ENCODE measurements at regions not wholly inside any gene's neighbourhood (a gene's known extent, or its start where the extent isn't known, plus 50 kb on each side); places are given as distances from the start of the nearest gene placed in this dataset.
A peak's percentile ranks its signal among the peaks of the same experiment; 100 is the strongest.

DNA sequence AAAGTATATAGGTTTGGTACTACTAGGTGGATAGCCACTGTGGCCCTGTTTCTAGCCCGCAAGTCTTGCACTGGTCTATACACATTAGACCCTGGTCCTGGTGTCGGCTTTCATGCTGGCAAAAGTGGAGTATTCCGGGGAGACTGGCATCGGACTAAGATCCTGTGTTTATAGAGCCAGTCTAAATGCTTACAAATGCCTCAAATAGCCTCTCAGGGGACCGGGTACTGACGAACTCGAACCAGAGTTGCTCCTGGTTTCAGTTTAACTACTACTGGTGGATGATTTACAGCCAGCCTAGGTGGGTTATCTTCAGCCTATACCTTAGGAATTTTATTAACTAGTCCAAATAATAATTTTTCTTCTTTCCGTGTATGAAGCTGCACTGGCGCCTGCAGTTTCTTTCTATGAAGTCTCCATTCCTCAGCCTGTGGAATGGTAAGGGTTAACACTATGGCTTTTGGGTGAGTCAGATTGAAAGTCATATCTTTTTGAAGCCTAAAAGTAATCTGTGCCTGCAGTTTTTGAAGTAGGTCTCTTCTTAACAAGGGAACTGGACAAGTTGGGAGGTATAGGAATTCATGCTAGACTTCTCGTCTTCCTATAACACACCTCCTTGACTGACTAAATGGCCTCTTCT, 51.3 kb downstream of the OR10H4 start:
- DNase-seq = no peak

DNA sequence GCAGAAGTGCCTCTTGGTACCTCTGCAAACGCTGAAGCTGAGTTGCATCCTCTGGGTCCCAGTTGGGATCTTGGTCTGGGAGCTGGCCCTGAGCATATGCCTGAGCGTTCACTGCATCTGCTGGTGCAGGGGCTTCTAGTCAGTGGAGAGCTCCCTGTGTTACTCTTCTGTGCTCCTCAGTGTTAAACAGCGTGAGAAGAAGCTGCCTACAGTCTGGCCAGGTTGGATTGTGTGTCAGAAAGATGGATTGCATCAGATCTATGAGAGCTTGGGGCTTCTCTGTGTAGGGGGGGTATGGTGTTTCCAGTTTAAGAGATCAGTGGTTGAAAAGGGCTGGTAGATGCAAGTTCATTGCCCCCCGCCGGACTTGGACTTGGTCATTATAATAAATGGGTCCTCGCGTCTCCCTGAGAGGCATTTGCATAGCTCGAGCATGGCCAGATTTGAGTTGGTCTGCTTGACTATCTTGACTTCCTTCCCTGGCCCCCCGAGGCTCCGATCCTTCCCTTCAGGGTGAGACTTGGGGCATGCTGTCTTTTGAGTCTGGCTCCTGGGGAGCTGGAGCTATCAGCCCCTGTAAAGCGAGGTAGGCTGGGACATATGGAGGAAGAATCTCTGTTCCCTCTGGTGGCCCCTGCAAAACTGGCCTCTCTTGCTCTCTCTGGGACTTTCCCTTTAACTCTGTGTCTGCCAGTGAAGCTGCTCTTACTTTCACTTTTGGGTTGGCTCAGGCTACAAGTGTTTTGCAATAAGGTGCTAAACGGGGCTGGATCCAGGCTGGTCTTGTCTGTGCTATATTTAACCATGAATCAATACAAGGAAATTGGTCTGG, 52.9 kb downstream of the OR10H4 start:
- peak; percentile 63 for DNase-seq

DNA sequence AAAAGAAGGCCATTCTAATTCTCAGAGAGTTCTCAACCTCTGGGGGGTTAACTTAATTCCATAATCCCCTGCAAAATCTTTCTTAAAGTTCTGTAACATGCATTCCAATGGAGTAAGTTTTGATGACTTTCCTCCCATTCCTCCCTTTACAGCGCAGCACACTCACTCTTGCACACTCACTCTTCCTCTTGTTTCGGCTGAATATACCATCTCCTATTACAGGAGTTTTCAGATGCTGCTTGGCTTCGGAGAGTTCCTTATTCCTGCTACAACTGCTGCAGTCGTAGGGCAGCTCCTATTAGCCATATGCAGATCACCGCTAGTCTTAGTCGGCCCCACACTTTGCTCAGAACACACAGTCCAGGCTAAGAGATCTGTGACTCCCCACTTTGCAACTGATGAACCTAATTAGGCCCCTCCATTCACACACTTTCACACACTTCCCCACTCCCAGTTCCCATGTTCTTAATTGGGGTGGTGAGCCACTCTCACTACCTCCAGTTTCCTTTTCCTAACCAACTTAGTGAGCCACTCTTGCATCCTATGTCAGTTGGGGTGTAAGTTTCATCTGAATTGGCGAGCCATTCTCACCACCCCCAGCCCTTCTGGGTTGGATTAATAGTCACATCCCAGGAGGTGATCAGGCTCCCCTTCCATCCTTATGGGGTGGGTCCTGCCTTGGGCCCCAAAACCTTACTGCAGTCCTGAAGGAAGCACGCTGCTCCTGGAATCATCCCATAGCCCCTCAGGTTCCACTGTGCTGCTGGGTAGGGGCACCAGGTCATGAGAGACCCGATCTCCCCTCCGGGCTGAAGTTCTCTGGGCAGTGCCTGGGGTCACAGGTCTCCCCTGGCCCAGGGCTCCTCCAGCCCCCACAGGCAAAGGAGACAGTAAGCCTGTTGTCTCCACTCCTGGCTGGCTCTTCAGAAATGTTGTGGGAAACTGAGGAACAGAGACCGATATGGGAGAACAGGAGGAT, 53.9 kb downstream of the OR10H4 start:
- DNase-seq = peak; percentile 35

DNA sequence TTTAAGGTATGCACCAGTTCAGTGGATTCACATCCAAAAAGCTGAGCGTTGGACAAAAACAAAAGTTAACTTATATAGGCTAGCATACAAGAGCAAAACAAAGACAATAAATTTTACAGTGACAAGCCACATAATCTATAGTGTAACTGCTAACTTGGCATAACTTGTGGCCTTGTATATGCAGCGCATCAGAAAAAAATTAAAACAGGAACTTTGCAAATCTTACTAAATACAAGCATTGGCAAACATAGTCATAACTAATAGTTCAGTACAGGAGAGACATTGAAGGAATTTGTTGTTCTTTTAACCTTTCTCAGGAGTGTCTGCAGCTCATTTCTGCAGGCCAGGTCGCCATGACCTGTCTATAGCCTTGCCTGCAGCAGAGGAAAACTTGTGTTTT, 54.6 kb downstream of the OR10H4 start:
- DNase-seq = no peak

DNA sequence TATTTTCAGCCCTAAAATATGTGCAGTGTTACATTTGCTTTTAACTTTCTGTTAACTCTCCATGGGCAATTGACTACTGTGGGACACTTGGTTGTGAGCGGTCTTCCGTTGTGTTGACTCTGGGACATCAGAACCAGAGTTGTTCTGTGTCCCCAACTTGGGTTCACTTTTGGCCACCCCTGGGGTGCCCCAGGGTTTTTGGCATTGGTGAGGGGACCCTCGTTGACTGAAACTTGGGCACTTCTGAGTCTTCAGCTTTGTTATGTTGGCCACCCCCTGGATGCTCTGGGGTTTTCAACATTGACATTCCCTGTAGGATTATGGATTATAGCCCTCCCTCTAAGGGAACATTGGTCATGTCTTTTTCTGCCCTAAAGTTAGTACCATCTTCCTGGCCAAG, 57.1 kb downstream of the OR10H4 start:
- DNase-seq = no peak

DNA sequence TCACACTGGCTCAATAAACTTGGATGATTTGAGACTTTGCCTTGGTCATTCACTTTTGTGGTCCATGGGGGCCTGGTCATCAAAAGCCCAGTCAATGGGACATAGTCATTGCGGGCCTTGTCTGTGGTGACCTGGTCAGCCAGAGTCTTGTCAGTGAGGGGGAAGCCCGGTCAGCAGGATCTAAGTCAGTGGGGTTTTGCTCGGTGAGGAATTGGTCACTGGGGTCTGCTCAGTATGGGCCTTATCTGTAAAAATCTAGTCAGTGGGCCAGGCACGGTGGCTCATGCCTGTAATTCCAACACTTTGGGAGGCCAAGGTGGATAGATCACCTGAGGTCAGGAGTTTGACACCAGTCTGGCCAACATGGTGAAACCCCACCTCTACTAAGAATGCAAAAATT, 63.7 kb upstream of the TPM4 start:
- DNase-seq = no peak

DNA sequence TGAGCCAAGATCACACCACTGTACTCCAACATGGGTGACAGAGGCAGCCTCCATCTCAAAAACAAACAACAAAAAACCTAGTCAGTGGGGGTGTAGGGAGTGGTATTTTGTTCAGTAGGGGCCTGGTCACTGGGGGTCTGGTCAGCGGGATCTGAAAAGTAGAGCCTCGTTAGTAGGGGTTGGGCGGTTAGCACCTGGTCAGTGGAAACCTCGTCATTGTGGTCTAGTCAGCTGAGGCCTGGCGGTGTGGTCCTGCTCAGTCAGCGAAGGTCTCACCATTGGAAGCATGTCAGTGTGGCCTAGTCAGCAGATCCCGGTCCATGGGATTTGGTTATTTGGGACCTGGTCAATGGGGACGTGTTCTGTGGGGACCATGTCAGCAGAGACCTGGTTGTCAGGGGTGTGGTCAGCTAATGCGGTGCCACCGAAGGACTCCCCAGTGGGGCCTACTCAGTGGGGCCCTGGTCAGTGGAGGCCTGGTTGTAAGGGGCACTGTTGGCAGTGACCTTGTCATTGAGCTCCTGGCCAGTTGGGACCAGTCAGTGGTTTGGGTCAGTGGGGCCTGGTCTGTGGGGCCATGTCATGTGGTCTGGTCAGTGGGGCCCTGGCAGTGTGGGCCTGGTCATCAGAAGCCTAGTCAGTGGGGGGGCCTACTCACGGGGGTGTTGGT, 63.0 kb upstream of the TPM4 start:
- peak; percentile 40 for DNase-seq

DNA sequence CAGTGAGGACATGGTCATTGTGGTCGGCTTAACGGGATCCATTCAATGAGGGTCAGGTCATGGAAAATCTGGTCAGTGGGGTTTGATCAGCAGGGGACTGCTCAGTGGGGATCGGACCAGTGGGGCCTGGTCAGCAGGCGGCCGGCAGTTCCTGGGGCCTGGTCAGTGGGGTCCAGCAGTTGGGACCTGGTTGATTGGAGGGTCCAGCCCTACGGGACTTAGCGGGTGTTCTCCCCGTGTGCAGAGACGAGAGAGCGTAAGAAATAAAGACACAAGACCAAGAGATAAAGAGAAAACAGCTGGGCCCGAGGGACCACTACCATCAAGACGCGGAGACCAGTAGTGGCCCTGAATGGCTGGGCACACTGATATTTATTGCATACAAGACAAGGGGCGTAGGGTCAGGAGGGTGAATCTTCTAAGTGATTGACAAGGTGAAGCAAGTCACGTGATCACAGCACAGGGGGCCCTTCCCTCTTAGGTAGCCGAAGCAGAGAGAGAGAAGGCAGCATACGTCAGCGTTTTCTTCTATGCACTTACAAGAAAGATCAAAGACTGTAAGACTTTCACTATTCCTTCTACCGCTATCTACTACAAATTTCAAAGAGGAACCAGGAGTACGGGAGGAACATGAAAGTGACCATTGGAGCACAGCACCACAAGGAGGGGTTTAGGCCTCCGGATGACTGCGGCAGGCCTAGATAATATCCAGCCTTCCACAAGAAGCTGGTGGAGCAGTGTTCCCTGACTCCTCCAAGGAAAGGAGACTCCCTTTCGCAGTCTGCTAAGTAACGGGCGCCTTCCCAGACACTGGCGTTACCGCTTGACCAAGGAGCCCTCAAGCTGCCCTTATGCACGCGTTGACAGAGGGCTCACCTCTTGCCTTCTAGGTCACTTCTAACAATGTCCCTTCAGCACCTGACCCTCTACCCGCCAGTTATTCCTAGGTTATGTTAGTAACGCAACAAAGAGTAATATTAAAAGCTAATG, 62.1 kb upstream of the TPM4 start:
- peak; percentile 26 for DNase-seq

DNA sequence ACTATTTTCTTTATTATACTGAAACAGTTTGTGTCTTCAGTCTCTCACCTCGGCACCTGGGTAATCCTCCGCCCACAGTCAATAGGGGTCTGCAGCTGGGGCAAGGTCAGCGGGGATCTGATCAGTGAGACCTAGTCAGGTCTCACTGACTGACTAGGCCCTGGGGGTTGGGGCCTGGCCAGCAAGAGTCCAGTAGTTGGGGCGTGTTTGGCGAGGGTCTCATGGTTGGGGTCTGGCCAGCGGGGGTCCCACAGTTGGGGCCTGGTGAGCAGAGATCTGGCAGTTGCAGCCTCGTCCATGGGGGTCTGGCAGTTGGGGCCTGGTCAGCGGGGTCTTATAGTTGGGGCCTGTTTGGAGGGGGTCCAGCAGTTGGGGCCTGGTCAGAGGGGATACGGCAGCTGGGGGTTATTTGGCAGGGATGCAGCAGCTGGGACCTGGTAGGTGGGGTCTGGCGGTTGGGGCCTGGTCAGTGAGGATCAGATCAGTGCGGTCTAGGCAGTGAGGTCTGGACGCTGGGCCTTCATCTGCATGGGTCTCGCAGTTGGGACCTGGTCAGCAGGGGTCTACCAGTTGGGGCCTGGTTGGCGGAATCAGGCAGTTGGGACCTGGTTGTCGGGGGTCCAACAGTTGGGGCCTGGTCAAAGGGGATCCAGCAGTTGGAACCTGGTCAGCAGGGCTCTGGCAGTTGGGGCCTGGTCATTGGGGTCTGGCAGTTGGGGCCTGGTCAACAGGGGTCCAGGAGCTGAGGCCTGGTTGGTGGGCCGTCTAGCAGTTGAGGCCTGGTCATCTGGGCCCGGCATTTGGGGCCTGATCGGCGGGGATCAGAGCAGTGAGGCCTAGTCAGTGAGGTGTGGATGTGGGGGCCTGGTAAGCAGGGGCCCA, 61.1 kb upstream of the TPM4 start:
- peak; percentile 30 for DNase-seq

DNA sequence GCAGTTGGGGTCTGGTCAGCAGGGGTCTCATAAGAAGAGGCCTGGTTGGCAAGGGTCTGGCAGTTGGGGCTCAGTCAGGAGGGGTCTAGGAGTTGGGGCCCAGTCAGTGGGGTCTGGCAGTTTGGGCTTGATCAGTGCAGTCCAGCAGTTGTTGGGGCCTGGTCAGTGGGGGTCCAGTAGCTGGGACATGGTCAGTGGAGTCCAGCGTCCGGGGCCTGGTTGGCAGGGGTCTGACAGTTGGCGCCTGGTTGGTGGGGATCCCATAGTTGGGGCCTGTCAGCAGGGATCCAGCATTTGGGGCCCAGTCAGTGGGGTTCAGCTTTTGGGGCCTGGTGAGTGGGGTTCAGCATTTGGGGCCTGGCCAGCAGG, 60.5 kb upstream of the TPM4 start:
- DNase-seq = peak; percentile 23

DNA sequence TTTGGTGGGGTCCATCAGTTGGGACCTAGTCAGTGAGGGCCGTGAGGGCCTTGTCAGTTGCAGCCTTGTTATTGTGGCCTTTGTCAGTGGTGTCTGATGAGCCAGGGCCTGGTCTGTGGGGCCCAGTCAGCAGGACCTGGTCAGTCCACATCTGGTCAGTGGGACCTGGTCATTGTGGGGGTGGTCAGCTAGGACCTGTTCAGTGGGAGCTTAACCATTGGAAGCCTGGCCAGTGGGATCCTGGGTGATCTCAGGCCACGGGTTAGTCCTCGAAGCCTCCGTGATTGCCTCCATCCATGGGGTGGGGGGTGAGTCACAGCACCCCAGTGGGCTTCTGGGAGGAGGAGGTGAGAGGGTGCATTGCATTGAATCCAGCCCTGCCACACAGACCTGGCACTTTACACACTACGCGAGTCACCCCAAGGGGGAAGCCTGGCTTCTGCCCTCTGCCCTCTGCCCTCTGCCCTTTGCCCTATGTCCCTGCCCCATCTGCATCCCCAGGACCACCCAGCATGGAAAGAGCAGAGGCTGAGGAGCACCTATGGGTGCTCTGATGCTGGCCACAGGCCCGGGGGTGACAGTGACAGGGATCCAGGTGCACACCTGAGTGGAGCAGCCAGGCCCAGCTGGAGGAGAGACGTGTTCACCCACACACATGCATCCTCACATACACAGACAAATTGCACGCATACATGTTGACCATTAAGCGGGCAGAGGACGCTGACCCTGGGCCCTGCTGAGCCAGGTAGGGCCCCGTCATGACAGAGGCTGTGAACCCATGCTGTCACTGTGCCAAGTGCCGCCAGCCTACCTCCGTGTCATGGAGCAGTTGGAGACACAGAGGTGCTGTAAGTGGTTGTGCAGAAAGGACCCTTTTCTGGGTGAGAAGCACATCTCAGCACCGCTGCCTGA, 59.8 kb upstream of the TPM4 start:
- DNase-seq = peak; percentile 41

DNA sequence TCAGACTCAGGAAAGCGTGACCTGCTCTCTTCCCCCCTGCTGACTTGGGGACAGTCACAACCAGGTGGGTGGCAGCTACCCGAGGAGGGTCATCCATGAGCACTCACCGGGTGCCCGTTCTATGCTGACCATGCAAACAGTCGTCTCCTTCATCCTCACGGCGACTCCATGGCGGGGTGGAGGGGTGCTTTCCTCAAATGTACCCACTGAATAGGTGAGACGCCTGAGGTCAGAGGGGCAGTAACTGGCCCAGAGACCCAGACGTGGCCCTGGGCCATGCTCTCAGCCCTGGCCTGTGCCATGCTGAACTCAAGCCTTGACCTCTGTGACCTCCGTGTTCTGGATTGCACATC, 59.2 kb upstream of the TPM4 start:
- no peak for DNase-seq

DNA sequence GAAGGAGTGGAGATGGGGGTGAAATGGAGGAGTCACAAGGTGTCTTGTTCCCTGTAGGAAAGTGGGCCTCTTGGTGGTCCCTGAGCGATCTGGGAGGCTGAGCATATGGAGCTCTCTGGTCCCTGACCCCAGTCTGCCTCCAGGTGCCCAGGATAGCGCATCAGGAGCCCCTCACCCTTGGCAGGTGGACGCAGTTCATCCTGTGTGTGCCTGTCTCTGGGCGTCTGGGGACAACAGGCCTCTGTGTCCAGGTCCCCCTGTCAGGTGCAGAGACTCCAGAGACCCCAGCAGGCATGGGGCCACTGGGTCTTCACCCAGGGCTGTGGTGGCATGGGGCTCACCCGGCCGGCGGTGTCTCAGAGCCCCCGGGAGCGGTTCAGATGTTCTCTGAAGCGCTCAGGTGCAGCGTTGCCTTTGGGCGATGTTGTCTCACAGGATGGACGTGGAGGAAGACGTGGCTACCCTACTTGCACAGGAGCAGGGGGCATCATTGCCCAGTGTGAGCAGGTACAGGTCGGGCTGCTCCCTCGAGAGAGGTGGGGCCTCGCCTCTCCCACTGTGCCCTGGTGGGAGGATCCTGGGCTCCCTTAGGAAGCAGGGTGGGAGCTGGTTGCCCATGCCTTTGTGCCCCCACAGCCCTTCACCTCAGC, 58.1 kb upstream of the TPM4 start:
- no peak for DNase-seq

DNA sequence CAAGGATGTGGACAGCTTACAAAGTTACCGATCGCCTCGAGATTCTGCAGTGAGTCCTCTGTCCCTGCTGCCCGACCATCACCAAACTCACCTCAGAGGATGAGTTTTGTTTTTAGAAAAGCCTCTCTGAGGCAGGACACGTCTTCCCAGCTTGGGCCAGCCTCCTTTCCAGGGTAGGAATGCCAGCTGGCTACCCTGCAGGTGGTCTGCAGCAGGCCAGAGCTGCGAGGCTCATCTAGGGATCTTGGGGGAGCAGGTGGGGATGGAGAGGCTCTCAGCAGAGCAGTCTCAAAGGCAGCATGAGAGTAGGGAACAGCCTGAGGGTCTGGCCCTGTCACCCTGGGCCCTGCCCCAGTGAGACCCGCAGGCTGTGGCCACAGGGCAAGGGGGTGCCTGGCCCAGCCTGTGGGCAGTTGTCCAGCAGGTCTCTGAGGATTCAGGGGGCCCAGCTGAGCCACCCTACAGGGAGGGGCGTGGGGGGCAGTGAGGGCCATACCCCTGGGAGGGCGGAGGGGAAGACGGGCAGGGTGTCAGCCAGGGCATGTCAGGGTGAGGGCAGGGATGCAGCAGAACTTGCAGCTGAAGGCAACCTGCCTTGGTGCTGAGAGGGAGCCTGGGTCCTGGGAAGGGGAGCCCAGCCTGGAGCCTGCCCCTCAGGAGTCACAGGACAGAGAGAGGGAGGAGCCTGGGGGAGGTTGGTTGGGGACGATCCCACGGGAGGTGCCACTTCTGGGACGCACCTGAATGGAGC, 57.3 kb upstream of the TPM4 start:
- DNase-seq = no peak

DNA sequence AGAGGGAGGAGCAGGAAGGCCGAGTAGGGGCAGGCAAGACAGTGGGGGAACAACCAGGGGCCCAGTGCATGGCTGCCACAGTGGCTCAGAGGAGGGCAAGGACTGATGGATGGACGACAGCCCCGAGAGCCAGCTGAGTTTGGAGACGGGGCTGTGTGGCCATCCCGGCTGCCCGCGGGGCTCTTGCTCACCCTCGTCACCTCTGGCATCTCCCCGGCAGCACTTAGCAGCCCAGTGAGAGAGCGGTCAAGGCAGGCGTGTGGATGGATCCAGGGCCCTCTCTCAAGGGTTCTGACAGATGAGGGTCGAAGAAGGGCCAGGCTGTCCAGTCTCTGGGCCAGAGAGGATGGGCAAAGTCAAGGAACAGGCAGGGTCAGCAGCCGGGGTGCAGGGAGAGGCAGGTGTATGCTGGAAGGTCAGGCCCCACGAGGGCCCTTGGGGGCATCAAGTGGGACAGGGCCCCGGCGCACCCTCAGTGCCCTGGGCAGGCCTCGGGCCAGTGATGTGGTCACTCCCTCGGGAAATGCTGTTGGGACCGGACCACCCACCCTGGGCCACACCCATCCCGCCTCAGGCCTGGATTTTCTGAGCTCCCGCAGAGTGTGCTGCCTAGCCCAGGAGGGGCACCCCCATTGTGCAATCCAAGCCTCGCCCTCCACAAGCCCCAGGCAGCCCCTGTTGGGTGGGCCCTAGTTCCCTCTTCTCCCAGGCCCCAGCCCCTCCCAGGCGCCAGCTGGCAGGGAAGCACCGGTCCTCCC, 56.4 kb upstream of the TPM4 start:
- no peak for DNase-seq

DNA sequence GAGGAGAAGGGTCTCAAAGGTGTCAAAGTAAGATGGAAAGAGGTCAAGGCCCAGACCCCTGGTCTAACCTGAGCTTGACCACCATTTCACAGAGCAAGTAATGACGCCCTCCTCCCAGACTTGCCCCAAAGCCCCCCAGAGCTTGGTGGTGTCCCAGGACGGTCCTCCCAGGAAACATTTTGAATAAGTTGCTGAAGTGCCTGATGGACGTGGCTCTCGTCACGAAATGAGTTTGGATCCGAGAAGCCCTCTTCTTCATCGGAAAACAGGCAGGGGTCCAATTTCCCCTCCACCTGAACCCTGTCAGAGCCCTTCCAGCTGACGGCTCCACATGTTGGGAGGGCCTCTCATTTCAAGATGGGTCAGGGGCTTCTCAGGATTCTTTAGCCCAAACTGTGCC, 54.5 kb upstream of the TPM4 start:
- no peak for DNase-seq

DNA sequence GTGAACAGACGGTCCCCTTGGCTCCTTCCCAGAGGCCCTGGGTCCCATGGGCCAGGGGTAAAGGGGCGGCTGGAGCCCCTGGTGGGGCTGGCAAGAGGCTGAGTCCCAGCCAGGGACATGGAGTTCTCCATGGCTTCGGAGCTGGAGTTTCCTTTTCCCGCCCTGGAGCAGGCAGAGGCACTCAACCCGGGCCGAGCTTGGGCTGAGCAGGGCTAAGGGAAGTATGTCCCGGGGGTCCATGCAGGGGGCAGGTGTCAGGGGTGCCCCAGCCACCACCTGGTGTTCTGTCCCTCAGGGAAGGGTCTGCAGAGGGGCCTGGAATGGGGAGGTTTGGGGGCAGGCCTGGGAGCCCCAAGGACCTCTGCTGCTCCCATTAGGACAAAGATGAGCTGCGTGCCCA, 54.0 kb upstream of the TPM4 start:
- no peak for DNase-seq

DNA sequence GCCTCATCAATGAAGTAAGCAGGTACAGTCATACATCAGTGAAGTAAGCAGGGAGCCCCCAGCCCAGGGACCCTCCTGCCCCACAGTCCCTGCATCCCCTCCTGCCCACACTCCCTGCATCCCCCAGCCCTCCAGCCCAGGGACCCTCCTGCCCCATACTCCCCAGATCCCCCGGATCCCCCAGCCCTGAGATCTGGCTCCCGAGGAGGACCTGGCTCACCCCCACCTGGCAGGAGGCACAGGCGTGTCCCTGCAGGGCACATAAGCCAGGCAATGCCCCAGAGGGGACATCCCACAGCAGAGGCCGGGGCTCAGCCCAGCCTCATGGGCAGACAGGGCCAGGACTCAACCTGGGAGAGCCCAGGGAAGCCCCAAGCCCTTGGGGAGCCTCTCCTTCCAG, 53.6 kb upstream of the TPM4 start:
- no peak for DNase-seq

All from activated CD8-positive, alpha-beta memory T cell treated with anti-CD3 and anti-CD28 coated beads, Interleukin-2, amount 50 U/mL, for 48 hours (primary cell).